ENCODE measurements at regions not wholly inside any gene's neighbourhood (a gene's known extent, or its start where the extent isn't known, plus 50 kb on each side); places are given as distances from the start of the nearest gene placed in this dataset.
"Not testable (repeated sequence)": the region's sequence is repeated elsewhere in the genome, so short reads cannot be mapped to it uniquely, and the experiment has no call there.

GRCh38 chr1:68815632-68816031 lies 318.8 kb upstream of the DEPDC1 start:
- Histone ChIP-seq H3K9me3 (ENCODE audit: control insufficient read depth, insufficient read depth, low read length) (no peaks in the 10 kb centered on the region), H3K9ac (ENCODE audit: low read depth, low read length) (no peak overlapping the region), H3K4me1 (ENCODE audit: insufficient read depth, low read length) (no peaks in the 10 kb centered on the region), H3K36me3 (ENCODE audit: insufficient read depth, low read length) (no peaks in the 10 kb centered on the region)

- H3K9me3 ChIP-seq (ENCODE audit: control insufficient read depth, insufficient read depth, low read length); H3K36me3 ChIP-seq (ENCODE audit: insufficient read depth, low read length): not testable (repeated sequence)
Observed at GRCh38 chr1:68817505-68818210, 320.8 kb upstream of the DEPDC1 start.

GRCh38 chr1:68819190-68819829 lies 322.4 kb upstream of the DEPDC1 start:
- Histone ChIP-seq H3K9ac (ENCODE audit: low read depth, low read length) (no peak overlapping the region), H3K36me3 (ENCODE audit: insufficient read depth, low read length) (no peaks in the 10 kb centered on the region), H3K4me1 (ENCODE audit: insufficient read depth, low read length) (no peaks in the 10 kb centered on the region), H3K9me3 (ENCODE audit: control insufficient read depth, insufficient read depth, low read length) (no peaks in the 10 kb centered on the region; the same call in 1 of the 2 replicates)

More at GRCh38 chr1:68817505-68818210, 320.8 kb upstream of the DEPDC1 start:
- not testable (repeated sequence) for H3K9ac ChIP-seq (ENCODE audit: low read depth, low read length); H3K4me1 ChIP-seq (ENCODE audit: insufficient read depth, low read length)

DNA sequence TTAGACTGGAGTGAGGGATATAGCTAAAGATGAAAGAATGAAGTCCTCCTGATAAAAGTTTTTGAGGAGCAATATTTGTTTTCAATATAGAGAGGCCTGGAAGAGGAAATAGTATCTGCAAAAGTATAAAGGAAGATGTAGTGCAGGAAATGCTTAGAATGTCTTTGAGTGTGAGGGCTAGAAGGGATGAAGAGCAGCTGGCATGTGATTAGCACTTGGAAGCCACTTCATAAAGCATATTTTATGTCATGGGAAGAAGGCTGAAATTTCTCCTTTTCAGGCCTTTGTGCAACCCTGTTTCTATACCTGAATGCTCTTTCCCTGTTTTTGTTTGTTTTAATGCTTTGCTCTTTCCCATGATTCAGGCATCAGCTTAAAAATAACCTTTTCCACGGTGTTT lies 323.3 kb upstream of the DEPDC1 start:
- Histone ChIP-seq H3K4me1 (ENCODE audit: insufficient read depth, low read length) (no peaks in the 10 kb centered on the region), H3K9ac (ENCODE audit: low read depth, low read length) (no peak overlapping the region), H3K36me3 (ENCODE audit: insufficient read depth, low read length) (no peaks in the 10 kb centered on the region), H3K9me3 (ENCODE audit: control insufficient read depth, insufficient read depth, low read length) (no peaks in the 10 kb centered on the region; the same call in 1 of the 2 replicates)

DNA sequence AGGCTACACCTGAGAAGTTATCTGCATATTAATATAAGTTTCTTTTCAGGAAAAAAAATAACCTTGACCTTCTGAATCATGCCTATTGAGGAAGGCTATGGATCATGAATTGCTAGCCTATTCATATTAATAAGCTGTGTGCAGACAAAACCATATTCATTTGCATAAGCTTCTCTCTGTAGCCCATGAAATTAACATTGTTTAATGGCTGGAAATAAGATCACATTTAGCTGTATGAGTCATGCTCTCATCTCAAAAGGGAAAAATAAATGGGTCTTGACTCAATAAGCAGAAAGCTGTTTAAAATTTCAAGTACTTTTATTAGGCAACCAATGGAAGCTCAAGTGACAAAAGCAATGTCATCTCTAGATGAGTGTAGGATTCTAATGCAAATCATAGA lies 330.0 kb upstream of the DEPDC1 start:
- H3K4me1 ChIP-seq (ENCODE audit: insufficient read depth, low read length): no peaks in the 10 kb centered on the region
- H3K9me3 ChIP-seq (ENCODE audit: control insufficient read depth, insufficient read depth, low read length): no peaks in the 10 kb centered on the region; the same call in 1 of the 2 replicates
- H3K9ac ChIP-seq (ENCODE audit: low read depth, low read length): no peak overlapping the region
- no peaks in the 10 kb centered on the region for H3K36me3 ChIP-seq (ENCODE audit: insufficient read depth, low read length)

DNA sequence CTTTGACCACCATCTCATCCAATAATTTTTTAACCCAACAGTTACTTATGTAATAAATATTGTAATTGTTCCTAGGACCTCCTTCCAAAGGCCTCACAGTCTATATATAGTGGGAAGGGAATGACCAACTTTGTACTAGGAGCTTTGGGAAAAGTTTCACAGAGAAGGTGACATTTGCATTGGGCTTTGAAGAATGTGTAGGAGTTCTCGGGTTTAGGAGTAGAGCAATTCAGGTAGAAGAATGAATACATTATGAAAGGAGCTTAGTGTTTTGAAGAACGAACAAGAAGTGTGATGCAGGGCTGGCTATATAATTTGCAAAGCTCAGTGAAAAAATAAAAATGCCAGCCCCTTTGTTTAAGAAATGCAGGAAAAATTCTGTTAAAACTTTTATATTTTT lies 330.4 kb upstream of the DEPDC1 start:
- no peaks in the 10 kb centered on the region for H3K4me1 ChIP-seq (ENCODE audit: insufficient read depth, low read length)
- no peaks in the 10 kb centered on the region; the same call in 1 of the 2 replicates for H3K9me3 ChIP-seq (ENCODE audit: control insufficient read depth, insufficient read depth, low read length)

GRCh38 chr1:68828013-68828412 lies 331.1 kb upstream of the DEPDC1 start:
- H3K36me3 ChIP-seq (ENCODE audit: insufficient read depth, low read length): no peaks in the 10 kb centered on the region
- no peak overlapping the region for H3K9ac ChIP-seq (ENCODE audit: low read depth, low read length)
- H3K4me1 ChIP-seq (ENCODE audit: insufficient read depth, low read length): no peaks in the 10 kb centered on the region
- H3K9me3 ChIP-seq (ENCODE audit: control insufficient read depth, insufficient read depth, low read length): no peaks in the 10 kb centered on the region; the same call in 1 of the 2 replicates

More for the DNA sequence above, 330.4 kb upstream of the DEPDC1 start:
- no peak overlapping the region for H3K9ac ChIP-seq (ENCODE audit: low read depth, low read length)
- no peaks in the 10 kb centered on the region for H3K36me3 ChIP-seq (ENCODE audit: insufficient read depth, low read length)

DNA sequence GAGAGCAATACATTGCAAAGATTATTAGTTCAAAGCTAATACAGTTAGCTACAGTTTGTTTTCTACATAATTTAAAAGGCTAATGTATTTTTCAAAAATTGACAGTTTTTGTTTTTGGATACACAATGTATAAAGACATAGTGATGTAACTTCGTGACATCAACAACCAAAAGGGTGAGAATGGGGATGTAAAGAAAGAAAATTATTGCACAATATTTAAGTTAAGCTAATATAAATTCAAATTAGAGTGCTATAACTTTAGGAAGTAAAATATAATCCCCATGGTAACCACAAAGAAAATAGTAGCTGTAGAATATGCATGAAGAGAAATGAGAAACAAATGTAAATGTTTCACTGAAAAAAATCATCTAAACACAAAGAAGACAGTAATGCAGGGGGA lies 334.4 kb upstream of the DEPDC1 start:
- Histone ChIP-seq H3K9me3 (ENCODE audit: control insufficient read depth, insufficient read depth, low read length) (no peaks in the 10 kb centered on the region), H3K9ac (ENCODE audit: low read depth, low read length) (no peak overlapping the region), H3K36me3 (ENCODE audit: insufficient read depth, low read length) (no peaks in the 10 kb centered on the region), H3K4me1 (ENCODE audit: insufficient read depth, low read length) (no peaks in the 10 kb centered on the region)

DNA sequence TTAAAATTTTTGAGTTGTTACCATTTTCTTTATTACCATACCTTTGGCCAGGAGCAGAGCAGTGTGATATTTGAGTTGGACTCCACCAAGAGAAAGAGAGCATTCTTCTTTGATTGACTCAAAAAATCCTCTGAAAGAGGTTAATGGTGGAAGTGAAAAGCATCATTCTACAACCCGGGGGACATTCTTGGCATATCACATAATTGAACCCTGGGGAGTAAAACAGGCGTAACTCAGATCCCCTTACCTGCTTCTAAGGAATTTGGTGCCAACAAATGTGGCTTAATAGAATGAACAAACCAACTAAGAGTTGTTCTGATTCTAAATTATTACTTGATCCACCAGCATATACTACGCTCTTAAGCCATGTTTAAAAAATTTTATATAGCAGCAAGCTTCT lies 351.1 kb upstream of the DEPDC1 start:
- Histone ChIP-seq H3K9ac (ENCODE audit: low read depth, low read length) (no peak overlapping the region), H3K36me3 (ENCODE audit: insufficient read depth, low read length) (no peaks in the 10 kb centered on the region), H3K9me3 (ENCODE audit: control insufficient read depth, insufficient read depth, low read length) (no peaks in the 10 kb centered on the region), H3K4me1 (ENCODE audit: insufficient read depth, low read length) (no peaks in the 10 kb centered on the region)

DNA sequence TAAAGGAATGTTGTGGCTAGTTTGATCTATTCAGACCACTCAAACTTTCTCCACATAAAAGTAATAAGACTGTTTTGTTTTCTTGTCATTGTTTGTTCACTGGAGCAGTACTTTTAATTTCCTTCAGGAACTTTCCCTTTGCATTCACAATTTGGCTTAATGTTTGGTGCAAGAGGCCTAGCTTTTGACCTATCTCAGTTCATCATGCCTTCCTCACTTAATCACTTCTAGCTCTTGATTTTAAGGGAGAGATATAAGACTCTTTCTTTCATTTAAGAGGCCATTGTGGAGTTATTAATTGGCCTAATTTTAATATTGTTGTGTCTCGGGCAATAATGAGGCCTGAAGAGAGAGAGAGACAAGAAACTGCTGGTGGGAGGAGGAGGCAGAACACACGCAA lies 371.7 kb upstream of the DEPDC1 start:
- Histone ChIP-seq H3K36me3 (ENCODE audit: insufficient read depth, low read length) (no peaks in the 10 kb centered on the region), H3K9me3 (ENCODE audit: control insufficient read depth, insufficient read depth, low read length) (no peaks in the 10 kb centered on the region), H3K9ac (ENCODE audit: low read depth, low read length) (no peak overlapping the region), H3K4me1 (ENCODE audit: insufficient read depth, low read length) (no peaks in the 10 kb centered on the region)

DNA sequence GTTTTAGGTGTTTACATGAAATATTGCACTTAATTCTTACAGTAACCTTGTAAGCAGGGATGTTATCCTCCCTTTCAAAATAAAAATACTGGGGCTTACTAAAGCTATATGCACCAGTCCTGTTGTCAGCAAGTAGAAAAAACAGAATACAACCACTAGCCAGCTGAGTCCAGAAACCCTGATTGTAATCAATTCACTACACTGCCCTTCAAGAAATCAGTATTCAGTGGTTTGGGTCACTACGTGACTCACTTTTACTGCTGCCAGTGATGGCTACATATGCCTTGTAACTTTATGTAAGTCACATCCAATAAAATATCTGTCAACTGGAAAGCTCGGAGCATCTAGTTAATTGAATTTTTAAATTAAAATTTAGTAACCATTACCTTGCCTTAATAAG lies 376.3 kb upstream of the DEPDC1 start:
- H3K9me3 ChIP-seq (ENCODE audit: control insufficient read depth, insufficient read depth, low read length): no peaks in the 10 kb centered on the region
- no peaks in the 10 kb centered on the region for H3K36me3 ChIP-seq (ENCODE audit: insufficient read depth, low read length)
- H3K9ac ChIP-seq (ENCODE audit: low read depth, low read length): no peak overlapping the region
- H3K4me1 ChIP-seq (ENCODE audit: insufficient read depth, low read length): no peaks in the 10 kb centered on the region

DNA sequence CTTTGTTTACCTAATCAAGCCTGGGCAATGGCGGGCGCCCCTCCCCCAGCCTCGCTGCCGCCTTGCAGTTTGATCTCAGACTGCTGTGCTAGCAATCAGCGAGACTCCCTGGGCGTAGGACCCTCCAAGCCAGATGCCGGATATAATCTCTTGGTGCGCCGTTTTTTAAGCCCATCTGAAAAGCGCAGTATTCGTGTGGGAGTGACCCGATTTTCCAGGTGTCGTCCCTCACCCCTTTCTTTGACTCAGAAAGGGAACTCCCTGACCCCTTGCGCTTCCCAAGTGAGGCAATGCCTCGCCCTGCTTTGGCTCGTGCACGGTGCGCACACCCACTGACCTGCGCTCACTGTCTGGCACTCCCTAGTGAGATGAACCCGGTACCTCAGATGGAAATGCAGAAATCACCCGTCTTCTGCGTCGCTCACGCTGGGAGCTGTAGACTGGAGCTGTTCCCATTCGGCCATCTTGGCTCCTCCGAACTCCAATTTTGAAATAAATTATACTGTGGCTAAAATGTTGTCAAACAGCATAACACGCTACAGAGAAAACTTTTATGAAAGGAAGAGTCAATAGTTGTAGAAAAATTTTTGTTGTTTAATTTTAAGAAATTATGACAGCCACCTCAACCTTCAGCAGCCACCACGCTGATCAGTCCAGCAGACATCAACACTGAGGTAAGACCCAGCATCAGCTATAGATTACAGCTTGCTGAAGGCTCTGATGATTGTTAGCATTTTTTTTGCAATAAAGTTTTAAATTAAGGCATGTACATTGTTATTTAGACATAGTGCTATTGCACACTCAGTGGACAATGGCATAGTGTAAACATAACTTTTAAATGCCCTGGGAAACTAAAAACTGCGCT lies 384.7 kb upstream of the DEPDC1 start:
- H3K36me3 ChIP-seq (ENCODE audit: insufficient read depth, low read length); H3K9me3 ChIP-seq (ENCODE audit: control insufficient read depth, insufficient read depth, low read length); H3K4me1 ChIP-seq (ENCODE audit: insufficient read depth, low read length): not testable (repeated sequence)
- H3K9ac ChIP-seq (ENCODE audit: low read depth, low read length): peak overlapping the region; percentile 70

GRCh38 chr1:68889471-68889870 lies 392.6 kb upstream of the DEPDC1 start:
- H3K9me3 ChIP-seq (ENCODE audit: control insufficient read depth, insufficient read depth, low read length): no peaks in the 10 kb centered on the region; the same call in 1 of the 2 replicates
- H3K9ac ChIP-seq (ENCODE audit: low read depth, low read length): no peak overlapping the region
- H3K4me1 ChIP-seq (ENCODE audit: insufficient read depth, low read length): peaks cover 9% of the 10 kb centered on the region; the same call in 1 of the 2 replicates
- H3K36me3 ChIP-seq (ENCODE audit: insufficient read depth, low read length): 0 out of 2 replicates have a peak, but pooled peaks cover 2% of the 10 kb centered on the region

DNA sequence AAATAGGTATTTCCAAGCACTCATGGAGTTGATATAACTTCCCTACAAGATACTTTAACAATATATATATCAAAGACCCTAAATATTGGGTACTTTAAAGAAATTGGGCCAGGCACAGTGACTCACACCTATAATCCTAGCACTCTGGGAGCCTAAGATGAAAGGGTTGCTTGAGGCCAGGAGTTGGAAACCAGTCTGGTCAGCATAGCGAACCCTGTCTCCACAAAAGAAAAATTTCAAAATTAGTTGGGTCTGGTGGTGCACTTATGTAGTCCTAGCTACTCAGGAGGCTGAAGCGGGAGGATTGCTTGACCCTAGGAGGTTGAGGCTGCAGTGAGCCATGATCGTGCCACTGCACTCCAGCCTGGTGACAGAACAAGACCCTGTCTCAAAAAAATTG lies 393.9 kb upstream of the DEPDC1 start:
- Histone ChIP-seq H3K4me1 (ENCODE audit: insufficient read depth, low read length) (peaks cover 9% of the 10 kb centered on the region; the same call in 1 of the 2 replicates), H3K36me3 (ENCODE audit: insufficient read depth, low read length) (0 out of 2 replicates have a peak, but pooled peaks cover 2% of the 10 kb centered on the region), H3K9me3 (ENCODE audit: control insufficient read depth, insufficient read depth, low read length) (no peaks in the 10 kb centered on the region), H3K9ac (ENCODE audit: low read depth, low read length) (no peak overlapping the region)

Data from ES-I3 (cell line).